HK-2 (cell line): ENCODE measurements at regions not wholly inside any gene's neighbourhood (a gene's known extent, or its start where the extent isn't known, plus 50 kb on each side); places are given as distances from the start of the nearest gene placed in this dataset.

Experiments used
- DNase-seq: peaks from one replicate; pipeline ENCODE4 v3.0.0-alpha.2; 2018; ENCODE audit not compliant: unreplicated experiment

- no peak for DNase-seq
These were observed 70.5 kb upstream of the SPTLC1 start for GRCh38 chr9:92185681-92186080.

DNA sequence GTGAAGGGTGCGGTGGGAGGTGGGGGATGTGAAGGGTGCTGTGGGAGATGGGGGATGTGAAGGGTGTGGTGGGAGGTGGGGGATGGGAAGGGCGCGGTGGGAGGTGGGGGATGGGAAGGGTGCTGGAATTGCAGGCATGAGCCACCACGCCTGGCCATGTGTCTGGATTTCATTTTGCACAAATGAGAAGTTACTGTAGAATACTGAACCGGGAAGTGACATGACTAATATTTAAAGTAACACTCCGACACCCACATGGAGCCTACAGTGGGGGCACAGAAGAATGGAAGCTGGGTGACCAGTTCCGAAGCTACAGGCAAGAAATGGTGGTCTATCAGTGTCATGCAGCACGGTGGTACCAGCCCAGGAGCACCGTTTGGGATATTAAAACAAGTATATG is 69.9 kb upstream of the SPTLC1 start:
- no peak for DNase-seq

- DNase-seq: no peak
These were observed 68.9 kb upstream of the SPTLC1 start for GRCh38 chr9:92184041-92184564.

- DNase-seq: no peak
These were observed 68.2 kb upstream of the SPTLC1 start for GRCh38 chr9:92183449-92183848.

- DNase-seq: no peak
These were observed 66.1 kb upstream of the SPTLC1 start for GRCh38 chr9:92181296-92181695.

- peak; percentile 42 for DNase-seq
These were observed 65.5 kb upstream of the SPTLC1 start for GRCh38 chr9:92180669-92181181.

DNA sequence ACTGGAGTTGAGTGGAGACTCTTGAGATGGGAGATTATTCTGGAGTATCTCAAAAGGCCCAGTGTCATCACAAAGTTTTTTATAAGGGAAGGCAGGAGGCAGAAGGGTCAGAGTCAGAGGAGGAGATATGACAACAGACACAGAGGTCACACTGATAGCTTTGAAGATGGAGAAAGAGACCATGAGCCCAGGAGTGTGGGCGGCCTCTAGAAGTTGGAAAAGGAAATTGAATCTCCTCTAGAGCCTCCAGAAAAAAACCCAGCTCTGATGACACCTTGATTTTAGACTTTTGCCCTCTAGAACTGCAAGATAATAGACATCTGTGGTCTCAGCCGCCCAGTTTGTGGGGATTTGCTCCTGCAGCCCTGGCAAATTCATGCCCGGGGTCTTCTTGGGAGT is 64.8 kb upstream of the SPTLC1 start:
- no peak for DNase-seq

DNA sequence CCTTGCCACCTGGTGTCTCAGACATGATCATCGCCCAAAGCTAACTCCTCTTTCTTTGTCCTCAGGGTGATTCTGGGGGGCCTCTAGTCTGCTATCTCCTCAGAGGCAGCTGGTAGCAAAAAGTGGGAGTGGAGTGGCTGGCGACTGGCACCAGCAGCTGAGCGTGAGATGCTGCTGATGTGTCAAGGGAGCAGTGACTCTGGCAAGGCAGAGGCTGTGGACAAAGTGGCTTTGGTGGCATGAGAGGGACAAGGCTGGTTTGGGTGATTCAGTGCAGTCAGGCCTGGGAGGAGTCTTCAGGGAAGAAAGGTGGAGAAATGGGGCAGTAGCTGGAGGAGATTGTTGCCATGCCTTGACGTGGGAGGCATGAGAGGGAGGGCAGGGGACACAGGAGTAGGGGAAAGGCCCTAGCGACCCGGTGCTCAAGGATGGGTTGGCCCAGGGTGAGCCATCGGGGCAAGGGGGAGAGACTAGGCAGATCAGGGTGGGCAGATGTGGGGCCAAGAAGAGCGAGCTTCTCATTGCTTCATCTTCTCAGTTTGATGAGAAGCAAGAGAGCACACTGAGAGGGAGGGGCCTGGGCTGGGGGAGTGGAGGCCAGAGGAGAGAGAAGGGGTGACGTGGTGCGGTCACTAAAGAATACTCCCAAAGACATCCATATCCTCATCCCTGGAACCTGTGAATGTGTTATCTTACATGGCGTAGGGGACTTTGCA is 64.2 kb upstream of the SPTLC1 start:
- DNase-seq: no peak

DNA sequence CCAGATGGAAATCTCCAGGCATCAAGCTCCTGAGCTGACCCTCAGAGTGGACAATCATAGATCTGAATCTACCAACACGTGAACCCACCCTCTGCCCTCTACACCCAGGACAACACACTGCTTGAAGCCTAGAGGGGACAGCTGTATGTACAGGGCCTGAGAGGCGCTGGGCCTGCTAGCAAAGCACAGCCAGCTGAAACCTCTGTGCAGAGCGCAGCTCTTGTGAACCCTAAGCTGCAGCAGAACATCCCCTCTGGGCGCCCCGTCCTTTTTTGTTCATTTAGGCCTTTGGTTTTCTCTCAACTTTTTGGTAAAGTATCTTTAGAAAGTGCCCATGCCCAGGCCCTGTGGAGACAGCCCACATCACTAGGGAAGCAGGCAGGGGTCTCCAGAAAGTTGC is 62.4 kb upstream of the SPTLC1 start:
- DNase-seq: no peak

GRCh38 chr9:92176800-92177185 is 61.6 kb upstream of the SPTLC1 start:
- no peak for DNase-seq

GRCh38 chr9:92176068-92176799 is 61.0 kb upstream of the SPTLC1 start:
- no peak for DNase-seq

DNA sequence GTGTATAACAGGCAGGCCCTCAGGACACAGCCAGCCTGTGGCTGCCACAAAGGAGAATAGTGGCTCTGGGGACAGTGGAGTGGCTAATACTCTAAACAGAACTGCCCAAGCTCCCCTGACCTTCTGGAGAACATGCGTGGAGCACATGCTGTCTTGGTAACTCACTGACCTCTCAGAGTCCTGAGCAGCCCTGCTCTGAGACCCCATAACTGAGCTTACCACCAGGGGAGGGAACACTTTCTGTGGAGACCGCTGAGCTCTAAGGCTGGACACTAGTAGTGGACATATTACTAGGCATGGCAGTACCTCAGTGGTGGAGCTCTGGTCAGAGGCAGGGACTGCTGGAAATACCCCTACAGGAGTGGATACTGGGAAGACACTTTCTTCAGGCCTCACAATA is 60.2 kb upstream of the SPTLC1 start:
- no peak for DNase-seq

- DNase-seq: no peak
These were observed 58.1 kb upstream of the SPTLC1 start for GRCh38 chr9:92173318-92173717.

DNA sequence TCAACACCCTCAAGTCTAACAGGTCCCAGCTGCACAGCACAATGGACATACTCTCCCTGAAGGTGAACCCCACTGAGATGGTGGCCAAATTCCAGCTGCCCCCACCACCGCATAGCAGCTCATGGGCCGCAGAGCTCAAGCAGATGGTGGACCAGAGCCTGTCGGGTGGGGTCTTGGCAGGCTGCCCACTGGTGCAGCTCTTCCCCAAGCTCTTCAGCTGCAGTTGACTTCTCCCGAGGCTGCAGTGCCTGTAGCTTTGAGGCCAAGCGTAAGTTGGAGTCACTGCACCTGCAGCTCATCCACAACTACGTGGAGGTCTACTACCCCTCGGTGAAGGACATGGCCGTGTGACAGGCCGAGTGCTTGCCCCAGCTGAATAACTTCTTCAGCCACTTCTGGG is 56.6 kb upstream of the SPTLC1 start:
- DNase-seq: no peak

DNA sequence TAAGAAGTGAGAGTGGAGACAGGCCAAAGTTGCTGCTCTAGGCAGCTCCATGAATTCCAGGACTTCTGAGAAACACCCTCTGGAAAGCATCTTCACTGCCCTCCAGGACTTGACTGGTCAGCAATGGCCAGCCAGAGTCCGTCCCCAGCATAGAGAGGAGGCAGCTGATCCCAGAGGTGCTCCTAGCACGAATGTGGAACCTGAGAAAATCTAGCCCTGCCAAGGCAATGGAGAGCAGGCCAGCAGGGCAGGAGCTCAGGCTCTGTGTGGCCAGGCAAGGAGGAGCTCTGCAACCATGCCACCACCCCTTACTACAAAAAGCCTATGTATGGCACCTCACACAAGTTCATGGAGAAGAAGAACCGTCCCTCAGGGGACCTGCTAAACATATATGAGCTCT is 56.1 kb upstream of the SPTLC1 start:
- no peak for DNase-seq

DNA sequence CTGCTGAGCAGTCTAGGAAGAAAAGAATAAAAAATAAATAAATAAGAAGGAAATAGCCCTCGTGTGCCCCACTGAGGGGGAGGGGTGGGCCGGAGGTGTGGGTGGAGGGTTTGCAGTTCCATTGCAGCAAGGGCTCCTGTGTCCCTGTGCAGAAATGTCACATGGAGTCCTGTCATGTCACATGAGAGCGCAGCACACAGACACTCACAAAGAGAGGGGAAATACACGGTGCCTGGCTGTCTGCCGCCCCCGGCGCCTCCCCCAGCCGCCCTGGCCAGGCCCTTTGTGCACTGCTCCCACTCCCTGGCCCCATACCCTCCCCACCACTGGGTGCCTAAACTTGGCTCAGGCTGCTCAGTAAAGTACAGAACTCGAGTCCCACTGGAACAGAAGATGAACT is 55.6 kb upstream of the SPTLC1 start:
- DNase-seq: no peak

DNA sequence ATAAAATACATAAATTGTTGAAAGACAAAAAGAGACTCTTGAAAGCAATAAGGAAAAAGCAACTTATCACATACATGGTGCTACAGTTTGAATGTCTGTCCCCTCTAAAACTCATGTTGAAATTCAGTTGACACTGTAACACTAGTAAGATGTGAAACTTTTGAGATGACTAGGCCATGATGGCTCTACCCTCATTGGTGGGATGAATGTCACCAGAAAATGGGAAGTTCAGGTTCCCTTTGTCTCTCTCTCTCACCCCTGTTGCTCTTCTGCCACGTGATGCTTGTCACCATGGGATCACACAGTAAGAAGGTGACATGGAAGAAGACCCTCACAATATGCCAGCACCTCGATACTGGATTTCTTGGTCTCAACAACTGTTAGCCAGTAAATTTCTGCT is 50.3 kb upstream of the SPTLC1 start:
- no peak for DNase-seq
